Cardiac muscle cell (in vitro differentiated cells and primary cell): ENCODE measurements at regions not wholly inside any gene's neighbourhood (a gene's known extent, or its start where the extent isn't known, plus 50 kb on each side); places are given as distances from the start of the nearest gene placed in this dataset.
"Not testable (repeated sequence)": the region's sequence is repeated elsewhere in the genome, so short reads cannot be mapped to it uniquely, and the experiment has no call there.

ENCODE experiments used
- DNase-seq, 2 donors: peaks; one replicate each; pipeline versions ENCODE4 v3.0.0 to v3.0.0-alpha.2; 2010 to 2017; ENCODE audit warnings: low read depth in 1 of 2, low spot score in 1 of 2
- H3K27ac ChIP-seq: fragments of 200-600 bp; sonication (generic); 2 replicates; pipeline ENCODE4 v1.5.1; 2016
- H3K27me3 ChIP-seq: fragments of 200-600 bp; sonication (generic); 2 replicates; pipeline ENCODE4 v1.6.0; 2016; ENCODE audit warnings: control low read depth
- H3K36me3 ChIP-seq: fragments of 200-600 bp; sonication (generic); 2 replicates; pipeline ENCODE4 v1.5.1; 2016; ENCODE audit warnings: control low read depth
- H3K4me1 ChIP-seq: fragments of 200-600 bp; sonication (generic); 2 replicates; pipeline ENCODE4 v1.8.1; 2017; ENCODE audit warnings: low read depth, mild to moderate bottlenecking, mixed run types
- H3K4me3 ChIP-seq: fragments of 200-600 bp; sonication (generic); 2 replicates; pipeline ENCODE4 v1.5.1; 2016; ENCODE audit warnings: mild to moderate bottlenecking
- H3K9me3 ChIP-seq: fragments of 200-600 bp; sonication (generic); 2 replicates; pipeline ENCODE4 v1.5.1; 2017; ENCODE audit warnings: low read depth, mild to moderate bottlenecking, control low read depth
- CTCF ChIP-seq: IDR thresholded peaks from 2 replicates; pipeline ENCODE4 v1.5.1; 2012; ENCODE audit warnings: low read depth, mild to moderate bottlenecking, low read length

GRCh38 chr2:55766947-55767346 is 73.3 kb upstream of the PNPT1 start:
- H3K27me3 ChIP-seq: peaks cover 4% of the 10 kb centered on the region
- H3K4me3 ChIP-seq: no peak overlapping the region
- H3K4me1 ChIP-seq: no peaks in the 10 kb centered on the region
- TF ChIP-seq CTCF: no peak
- H3K9me3 ChIP-seq: no peaks in the 10 kb centered on the region
- no peak overlapping the region for H3K27ac ChIP-seq
- DNase-seq: no peak
- no peaks in the 10 kb centered on the region for H3K36me3 ChIP-seq

- H3K27ac ChIP-seq, H3K4me1 ChIP-seq, H3K36me3 ChIP-seq, H3K4me3 ChIP-seq, DNase-seq, H3K9me3 ChIP-seq, H3K27me3 ChIP-seq: not testable (repeated sequence)
These were observed 72.1 kb upstream of the PNPT1 start for GRCh38 chr2:55765708-55766107.

- no peaks in the 10 kb centered on the region for H3K4me1 ChIP-seq
- H3K36me3 ChIP-seq: no peaks in the 10 kb centered on the region
- H3K27me3 ChIP-seq: no peaks in the 10 kb centered on the region
- H3K27ac ChIP-seq: no peak overlapping the region
- H3K9me3 ChIP-seq: no peaks in the 10 kb centered on the region
- DNase-seq: no peak
- no peak overlapping the region for H3K4me3 ChIP-seq
- no peak for TF ChIP-seq CTCF
These were observed 70.1 kb upstream of the PNPT1 start for GRCh38 chr2:55763721-55764120.

- no peaks in the 10 kb centered on the region for H3K9me3 ChIP-seq
- no peaks in the 10 kb centered on the region for H3K36me3 ChIP-seq
- no peak overlapping the region for H3K4me3 ChIP-seq
- no peaks in the 10 kb centered on the region for H3K27me3 ChIP-seq
- peak in 1 of 2 donors; percentile 90 for DNase-seq
- no peaks in the 10 kb centered on the region for H3K4me1 ChIP-seq
- no peak for TF ChIP-seq CTCF
- no peak overlapping the region for H3K27ac ChIP-seq
These were observed 67.9 kb upstream of the PNPT1 start for GRCh38 chr2:55761526-55761925.

GRCh38 chr2:55761024-55761423 is 67.4 kb upstream of the PNPT1 start:
- TF ChIP-seq CTCF: no peak
- H3K9me3 ChIP-seq: no peaks in the 10 kb centered on the region
- H3K36me3 ChIP-seq: no peaks in the 10 kb centered on the region
- no peak overlapping the region for H3K4me3 ChIP-seq
- no peaks in the 10 kb centered on the region for H3K4me1 ChIP-seq
- H3K27ac ChIP-seq: no peak overlapping the region
- H3K27me3 ChIP-seq: no peaks in the 10 kb centered on the region
- DNase-seq: peak in 1 of 2 donors; percentile 80

- Histone ChIP-seq H3K4me1 (no peaks in the 10 kb centered on the region), H3K27ac (no peak overlapping the region), H3K27me3 (no peaks in the 10 kb centered on the region), H3K36me3 (no peaks in the 10 kb centered on the region), H3K4me3 (no peak overlapping the region), H3K9me3 (no peaks in the 10 kb centered on the region)
- no peak for DNase-seq
- no peak for TF ChIP-seq CTCF
These were observed 66.5 kb upstream of the PNPT1 start for GRCh38 chr2:55760125-55760524.
